Right cardiac atrium (tissue), 5 donors: ENCODE measurements at regions not wholly inside any gene's neighbourhood (a gene's known extent, or its start where the extent isn't known, plus 50 kb on each side); places are given as distances from the start of the nearest gene placed in this dataset.
A peak's percentile ranks its signal among the peaks of the same experiment; 100 is the strongest.

Experiments
- ATAC-seq, 2 donors: fragments of 200-7000 bp; cut with Tn5 transposase; one replicate each; pipeline versions ENCODE4 v1.8.0 to v1.9.1; 2020; ENCODE audit warnings: moderate library complexity in 2 of 2, mild to moderate bottlenecking in 1 of 2
- DNase-seq, 3 donors: peaks; one replicate each; pipeline ENCODE4 v3.0.0-alpha.2; 2020
- H3K27ac ChIP-seq: one replicate; pipeline ENCODE4 v1.5.1; 2013; ENCODE audit warnings: mild to moderate bottlenecking, low read length, control low read depth, moderate library complexity
- H3K27me3 ChIP-seq: one replicate; pipeline ENCODE4 v1.6.1; 2013; ENCODE audit not compliant: control insufficient read depth, insufficient read depth
- H3K4me1 ChIP-seq: one replicate; pipeline ENCODE4 v1.6.1; 2013; ENCODE audit warnings: low read length; ENCODE audit not compliant: control insufficient read depth, insufficient read depth
- H3K4me3 ChIP-seq: one replicate; pipeline ENCODE4 v1.5.1; 2013; ENCODE audit warnings: low read length, control low read depth
- H3K9me3 ChIP-seq: one replicate; pipeline ENCODE4 v1.6.1; 2013; ENCODE audit warnings: low read length; ENCODE audit not compliant: control insufficient read depth
- WGBS: extraction: QIAGEN DNeasy Blood & Tissue Kit; methylation state at CpG from one replicate; pipeline ENCODE4 v1.1.7; 2013; 5-methylcytosine and 5-hydroxymethylcytosine counted together
- intact Hi-C, 4 donors: fragments of 100-400 bp; cut with DNase I; formaldehyde crosslinking; loops; one replicate each; pipeline versions ENCODE4 v1.11.0 to v1.14.0; 2022 to 2023
- donor health status: healthy with polysubstance abuse.
- donor health status: DM: no; HTN: yes; CAD: no.
- donor health status: DM: no; HTN: no; CAD: no.
- donor health status: DM: no; HTN: yes; CAD: no; lungs with severe emphysema.
- donor health status: DM: yes; HTN: yes; CAD: no.

DNA sequence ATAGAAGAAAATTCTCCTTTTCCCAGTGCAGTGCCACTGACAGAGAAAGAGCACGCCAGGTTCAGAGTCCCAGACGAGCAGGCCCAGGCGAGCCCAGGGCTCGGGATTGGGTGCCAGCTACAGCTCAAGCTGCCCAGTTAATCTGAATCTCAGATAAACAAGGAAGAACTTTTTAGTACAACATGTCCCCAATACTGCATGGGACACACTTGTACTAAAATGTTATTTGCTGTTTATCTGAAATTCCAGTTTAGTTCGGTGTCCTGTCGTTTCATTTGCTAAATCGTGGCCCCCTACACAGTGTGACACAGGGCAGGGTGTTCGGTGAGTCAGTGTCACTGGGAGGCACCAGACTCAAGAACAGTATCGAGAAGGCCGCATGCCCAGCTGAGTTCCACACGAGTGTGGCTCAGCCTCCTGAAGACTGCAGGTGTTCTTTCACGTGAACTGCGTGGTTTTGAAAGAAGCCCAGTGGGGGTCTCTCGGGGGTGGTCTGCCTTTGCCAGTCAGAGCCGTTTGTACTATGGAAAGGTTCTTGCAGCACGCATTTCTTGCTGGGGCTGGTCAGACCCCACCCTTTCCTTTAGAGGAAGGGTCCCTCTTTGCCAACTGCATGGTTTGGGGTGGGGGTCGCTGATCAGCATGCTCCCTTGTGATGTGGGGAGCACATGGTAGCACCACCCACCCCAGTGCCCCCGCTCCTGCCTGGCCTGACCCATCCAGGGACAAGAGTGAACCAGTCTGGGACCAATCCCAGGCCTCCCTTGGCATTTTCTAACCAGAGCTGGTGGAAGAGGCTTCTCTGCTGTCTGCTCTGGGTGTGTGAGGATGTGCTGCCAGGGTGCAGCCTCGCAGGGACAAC, 115.6 kb upstream of the B3GAT1 start:
- intact Hi-C loops, result no loop called here
- Histone ChIP-seq H3K9me3 (no peaks in the 10 kb centered on the region), H3K27me3 (no peaks in the 10 kb centered on the region), H3K4me3 (no peak overlapping the region), H3K4me1 (no peaks in the 10 kb centered on the region), H3K27ac (no peak overlapping the region)
- ATAC-seq, result no peak
- DNase-seq, result no peak
- WGBS, result 73% methylated on average over 19 of the region's 19 CpGs

DNA sequence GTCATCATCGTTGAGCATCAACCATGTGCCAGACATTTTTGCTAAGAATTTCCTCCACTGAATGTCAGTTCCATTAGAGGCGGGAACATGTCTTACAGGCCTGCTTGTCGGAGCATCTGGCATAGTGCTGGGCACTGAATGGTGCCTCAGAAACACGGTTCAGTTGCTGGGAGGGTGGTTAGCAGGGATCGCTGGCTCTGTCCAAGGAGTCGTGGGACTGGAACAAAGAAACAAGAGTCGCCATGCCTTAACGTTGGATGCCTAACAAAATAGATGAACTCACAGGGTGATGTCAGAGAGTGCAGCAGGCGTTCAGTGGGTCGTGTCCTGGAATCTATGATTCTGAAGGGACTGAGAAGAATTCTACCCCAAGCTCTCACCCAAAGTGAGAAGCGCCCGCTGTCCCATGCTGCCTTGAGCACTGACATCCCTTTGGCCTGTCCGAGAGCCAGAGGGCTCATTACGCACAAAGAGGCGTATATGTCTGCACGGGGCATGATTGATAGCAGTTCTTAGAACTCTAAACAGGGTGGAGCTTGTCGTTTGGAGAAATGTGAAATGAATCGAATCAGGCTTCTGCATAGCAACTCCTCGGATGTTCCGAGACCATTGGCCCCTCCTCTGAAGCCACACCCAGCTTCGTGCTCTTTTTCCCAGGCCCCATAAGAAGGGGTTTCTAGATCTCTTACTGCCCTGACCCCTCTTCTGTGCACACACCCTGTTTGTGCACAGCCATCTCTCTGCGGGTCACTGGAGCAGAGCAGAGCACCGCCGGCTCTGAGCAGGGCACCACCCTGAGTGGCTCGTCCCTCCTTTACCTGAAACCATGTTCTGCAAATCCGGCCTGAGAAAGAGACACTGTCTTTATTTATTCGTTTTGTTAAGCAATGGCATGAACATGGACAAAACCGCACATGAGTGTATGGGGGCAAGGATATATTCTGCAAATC, 113.1 kb upstream of the B3GAT1 start:
- H3K27me3 ChIP-seq, result no peaks in the 10 kb centered on the region
- no peak overlapping the region for H3K4me3 ChIP-seq
- 82% methylated on average over 28 of the region's 28 CpGs for WGBS
- H3K9me3 ChIP-seq, result no peaks in the 10 kb centered on the region
- ATAC-seq, result no peak
- no peaks in the 10 kb centered on the region for H3K4me1 ChIP-seq
- intact Hi-C loops, result no loop called here
- DNase-seq, result no peak
- H3K27ac ChIP-seq, result no peak overlapping the region

DNA sequence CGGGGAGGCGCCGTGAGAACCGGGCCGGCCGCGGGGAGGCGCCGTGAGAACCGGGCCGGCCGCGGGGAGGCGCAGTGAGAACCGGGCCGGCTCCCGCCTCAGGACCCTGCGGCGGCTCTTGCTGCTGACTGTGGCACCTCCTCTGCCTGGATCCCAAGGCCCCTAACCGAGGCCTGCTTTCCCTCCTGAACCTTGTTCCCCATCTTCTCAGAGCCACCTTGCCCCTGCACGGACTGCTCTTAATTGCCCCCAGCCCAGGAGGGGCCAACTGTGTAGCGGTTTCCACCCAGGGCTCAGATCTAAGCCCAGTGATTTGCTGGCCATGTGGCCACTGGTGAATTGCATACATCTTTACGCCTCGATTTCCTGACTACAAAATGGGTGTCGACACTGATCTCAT, 112.2 kb upstream of the B3GAT1 start:
- H3K4me1 ChIP-seq, result no peaks in the 10 kb centered on the region
- ATAC-seq (no peak), DNase-seq (no peak)
- H3K4me3 ChIP-seq, result no peak overlapping the region
- no peaks in the 10 kb centered on the region for H3K27me3 ChIP-seq
- WGBS, result 91% methylated on average over 25 of the region's 25 CpGs
- H3K9me3 ChIP-seq, result no peaks in the 10 kb centered on the region
- H3K27ac ChIP-seq, result no peak overlapping the region
- intact Hi-C loops, result no loop called here

DNA sequence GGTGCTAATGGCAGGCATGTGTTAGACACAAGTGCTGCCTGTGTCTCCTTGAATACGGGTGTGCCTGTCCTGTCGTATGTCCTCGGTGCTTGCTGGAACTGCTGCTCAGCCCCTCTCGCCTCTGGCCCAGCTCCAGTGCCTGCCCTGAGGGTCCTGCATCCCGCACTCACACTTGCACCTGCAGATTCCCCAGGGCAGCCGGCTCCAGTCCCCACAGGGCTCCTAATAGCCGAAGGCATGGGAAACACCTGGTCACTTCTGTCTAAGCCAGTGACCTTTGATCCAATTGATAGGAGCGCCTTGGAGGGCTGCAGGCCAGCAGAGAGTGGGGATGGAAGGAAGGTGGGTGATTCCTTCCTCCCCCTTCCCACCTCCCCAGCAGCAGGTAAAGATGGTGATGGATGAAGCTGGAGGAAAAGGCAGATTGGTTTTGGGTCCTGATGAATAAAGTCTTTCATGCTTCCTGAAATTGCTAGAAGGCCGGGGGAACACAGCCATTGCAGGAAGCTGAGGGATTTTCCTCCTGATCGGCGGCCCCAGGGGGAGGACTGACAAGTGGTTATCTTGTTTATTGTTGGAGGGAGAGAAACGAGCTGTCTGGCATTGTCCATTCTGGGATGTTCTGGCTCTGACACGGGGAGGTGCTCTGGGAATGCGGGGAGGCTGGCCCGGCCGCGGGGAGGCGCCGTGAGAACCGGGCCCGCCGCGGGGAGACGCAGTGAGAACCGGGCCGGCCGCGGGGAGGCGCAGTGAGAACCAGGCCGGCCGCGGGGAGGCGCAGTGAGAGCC, 110.9 kb upstream of the B3GAT1 start:
- no peak for ATAC-seq
- no peaks in the 10 kb centered on the region for H3K4me1 ChIP-seq
- H3K27me3 ChIP-seq, result no peaks in the 10 kb centered on the region
- 64% methylated on average over 30 of the region's 33 CpGs for WGBS
- H3K27ac ChIP-seq, result no peak overlapping the region
- H3K9me3 ChIP-seq, result no peaks in the 10 kb centered on the region
- intact Hi-C loops, result no loop called here
- no peak overlapping the region for H3K4me3 ChIP-seq
- no peak for DNase-seq

DNA sequence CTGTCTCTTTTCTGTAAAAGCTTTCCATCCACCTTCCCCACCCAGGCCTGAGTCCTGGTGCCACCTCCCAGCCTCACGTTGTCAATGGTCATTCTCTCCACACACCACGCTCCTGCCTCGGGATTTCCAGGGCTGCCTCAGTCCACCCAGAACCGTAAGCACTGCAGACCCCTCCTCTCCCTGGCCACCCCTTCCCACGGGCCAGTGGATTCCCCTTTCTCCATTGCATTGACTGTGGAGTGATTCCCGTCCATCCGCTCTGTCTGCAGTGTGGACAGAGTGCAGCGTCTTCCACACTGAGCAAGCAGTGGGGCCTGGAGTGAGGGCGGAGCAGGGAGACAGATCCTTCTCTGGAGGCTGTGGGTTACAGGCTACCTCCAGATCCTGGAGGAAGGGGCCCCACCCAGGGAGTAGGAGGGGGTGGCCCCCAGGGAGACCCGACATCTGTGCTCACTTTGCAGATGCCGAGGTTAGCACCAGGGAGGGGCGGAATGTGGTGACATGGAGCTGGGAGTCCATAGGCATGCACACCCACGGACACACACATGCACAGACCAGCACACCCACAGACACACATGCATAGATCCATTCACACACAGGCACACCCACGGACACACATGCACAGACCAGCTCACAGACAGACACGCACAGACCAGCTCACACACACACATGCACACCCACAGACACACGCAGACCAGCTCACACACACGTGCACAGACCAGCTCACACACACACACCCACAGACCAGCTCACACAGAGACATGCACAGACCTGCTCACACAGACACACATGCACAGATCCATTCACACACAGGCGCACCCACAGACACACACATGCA, 109.6 kb upstream of the B3GAT1 start:
- no peaks in the 10 kb centered on the region for H3K27me3 ChIP-seq
- no peak for DNase-seq
- WGBS, result 73% methylated on average over 18 of the region's 18 CpGs
- ATAC-seq, result peak in 1 of 2 donors; percentile 14
- intact Hi-C loops, result no loop called here
- H3K27ac ChIP-seq, result no peak overlapping the region
- no peaks in the 10 kb centered on the region for H3K9me3 ChIP-seq
- H3K4me3 ChIP-seq, result no peak overlapping the region
- H3K4me1 ChIP-seq, result no peaks in the 10 kb centered on the region

DNA sequence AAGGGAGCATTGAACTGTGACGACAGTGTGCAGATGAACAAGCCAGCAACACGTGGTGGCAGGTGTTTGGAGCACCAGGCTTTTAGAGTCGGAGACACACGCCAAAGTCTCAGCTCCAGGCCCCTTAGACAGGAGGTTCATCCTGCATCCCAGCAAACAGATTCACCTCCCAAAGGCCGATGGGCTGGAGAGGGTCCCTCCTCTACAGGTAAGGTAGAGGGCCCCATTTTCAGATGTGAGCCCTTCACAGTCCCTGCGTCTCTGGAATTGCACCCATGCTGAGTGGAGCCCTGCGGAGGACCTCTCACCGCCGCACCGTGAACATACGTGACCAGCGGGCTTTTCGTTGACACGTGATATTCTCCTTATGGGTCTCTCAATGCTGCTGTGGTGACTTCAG, 109.0 kb upstream of the B3GAT1 start:
- Histone ChIP-seq H3K27ac (no peak overlapping the region), H3K4me3 (no peak overlapping the region), H3K4me1 (no peaks in the 10 kb centered on the region), H3K9me3 (no peaks in the 10 kb centered on the region), H3K27me3 (no peaks in the 10 kb centered on the region)
- ATAC-seq (no peak), DNase-seq (no peak)
- WGBS, result 88% methylated on average over 14 of the region's 14 CpGs
- intact Hi-C loops, result no loop called here

DNA sequence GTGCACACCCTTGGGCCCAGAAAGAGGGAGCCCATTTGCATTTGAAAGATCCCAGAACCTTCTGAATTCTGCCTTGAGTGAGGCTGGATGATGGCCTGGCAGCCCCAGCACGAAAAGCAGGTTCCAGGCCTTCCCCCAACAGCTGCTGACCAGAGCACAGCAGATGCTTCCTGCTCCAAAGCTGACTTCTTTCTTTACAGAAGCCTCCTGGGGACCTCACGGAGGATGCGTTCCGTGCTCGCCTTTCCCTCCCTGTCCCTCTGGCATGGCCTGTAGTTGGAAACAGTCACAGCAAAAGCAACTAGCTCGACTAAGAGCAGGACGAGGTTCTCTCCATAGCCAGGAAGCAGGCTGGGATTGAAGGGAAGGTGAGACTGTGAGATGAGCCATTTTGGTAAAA, 107.7 kb upstream of the B3GAT1 start:
- ATAC-seq (no peak), DNase-seq (no peak)
- H3K4me3 ChIP-seq, result no peak overlapping the region
- H3K27me3 ChIP-seq, result no peaks in the 10 kb centered on the region
- intact Hi-C loops, result no loop called here
- no peak overlapping the region for H3K27ac ChIP-seq
- 26% methylated on average over 7 of the region's 7 CpGs for WGBS
- H3K4me1 ChIP-seq, result no peaks in the 10 kb centered on the region
- H3K9me3 ChIP-seq, result no peaks in the 10 kb centered on the region

DNA sequence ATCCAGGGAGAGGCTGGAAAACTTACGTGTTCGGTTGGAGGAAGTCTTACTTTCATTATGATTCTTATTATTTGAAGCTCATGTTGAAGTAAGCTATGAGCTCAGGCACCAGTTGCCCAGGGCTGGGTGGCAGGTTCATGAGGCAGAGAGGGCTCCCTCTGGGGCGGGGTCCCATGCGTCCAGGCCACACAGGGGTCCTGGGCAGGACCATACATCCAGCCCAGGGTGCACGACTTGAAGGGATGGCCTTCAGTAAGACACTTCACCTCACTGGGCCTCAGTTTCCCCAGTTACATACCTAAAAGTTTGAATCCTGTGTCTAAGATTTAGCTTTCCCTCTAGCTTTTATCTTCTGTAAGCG, 107.3 kb upstream of the B3GAT1 start:
- Histone ChIP-seq H3K4me1 (no peaks in the 10 kb centered on the region), H3K27ac (no peak overlapping the region), H3K9me3 (no peaks in the 10 kb centered on the region), H3K4me3 (no peak overlapping the region), H3K27me3 (no peaks in the 10 kb centered on the region)
- ATAC-seq (no peak), DNase-seq (no peak)
- intact Hi-C loops, result no loop called here
- 76% methylated on average over 6 of the region's 6 CpGs for WGBS

DNA sequence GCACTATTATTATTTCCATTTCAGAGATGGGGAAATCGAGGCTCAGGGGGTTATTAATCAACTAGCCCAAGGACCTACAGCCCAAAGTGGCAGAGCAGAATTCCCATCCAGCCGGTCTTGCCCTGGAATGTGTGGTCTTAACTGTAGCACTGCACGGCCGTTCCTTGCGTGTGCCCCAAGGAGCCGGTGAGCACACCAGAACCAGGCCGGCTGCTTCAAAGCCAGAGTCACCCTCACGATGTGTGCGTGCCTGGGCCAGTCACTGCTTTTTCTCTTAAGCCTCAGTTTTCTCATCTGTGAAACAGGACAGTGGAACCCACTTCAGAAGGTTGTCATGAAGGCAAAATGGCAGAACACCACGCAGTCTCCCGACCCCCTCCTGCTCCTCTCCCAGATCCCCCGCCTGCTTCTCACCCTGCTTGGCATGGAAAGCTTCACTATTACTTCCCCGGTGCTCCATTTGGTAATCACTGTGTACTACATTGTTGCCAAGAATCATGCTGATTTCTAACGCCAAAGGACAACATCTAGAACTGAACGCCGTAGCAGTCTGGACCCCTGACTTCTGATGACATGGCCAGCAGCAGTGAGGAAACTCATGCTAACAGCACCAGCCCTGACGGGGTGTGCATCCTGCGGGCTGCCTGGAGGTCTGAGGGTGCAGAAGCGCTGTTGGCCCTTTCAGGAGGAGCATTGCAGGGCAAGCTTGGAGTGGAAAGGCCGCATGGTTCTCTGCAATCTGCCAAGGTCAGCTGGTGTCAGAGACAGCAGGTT, 106.8 kb upstream of the B3GAT1 start:
- Histone ChIP-seq H3K4me1 (no peaks in the 10 kb centered on the region), H3K4me3 (no peak overlapping the region), H3K27ac (no peak overlapping the region), H3K27me3 (no peaks in the 10 kb centered on the region), H3K9me3 (no peaks in the 10 kb centered on the region)
- ATAC-seq (no peak), DNase-seq (no peak)
- WGBS, result 85% methylated on average over 20 of the region's 20 CpGs
- intact Hi-C loops, result no loop called here
